PC-9 (cell line): ENCODE measurements at regions not wholly inside any gene's neighbourhood (a gene's known extent, or its start where the extent isn't known, plus 50 kb on each side); places are given as distances from the start of the nearest gene placed in this dataset.
A peak's percentile ranks its signal among the peaks of the same experiment; 100 is the strongest.

Experiments used
- BruUV-seq: library from RNA; stranded (reverse); fragments of 400-500 nt; replicated peaks from 2 replicates; lab custom pipeline; 2021; lab: Mats Ljungman, UMichigan
- CTCF ChIA-PET: fragments of 300-600 bp; sonication (Branson Sonifier 250); formaldehyde crosslinking; loops from one replicate; lab custom pipeline; 2022; ENCODE audit warnings: antibody characterized with exemption; lab: Charles Lee
- POLR2A ChIA-PET: fragments of 300-600 bp; sonication (Branson Sonifier 250); formaldehyde crosslinking; loops from one replicate; lab custom pipeline; 2022; ENCODE audit warnings: antibody characterized with exemption; ENCODE audit not compliant: unreplicated experiment; lab: Charles Lee
- DNase-seq, 2 experiments: peaks; one replicate each; pipeline versions ENCODE4 v3.0.0 to v3.0.0-alpha.2; 2015 to 2022; ENCODE audit warnings: mixed read lengths in 1 of 2
- H2AFZ ChIP-seq: fragments of 200-600 bp; sonication (generic); 2 replicates; pipeline ENCODE4 v1.8.1; 2017; ENCODE audit warnings: antibody characterized with exemption
- H3F3A ChIP-seq: fragments of 200-600 bp; sonication (generic); 2 replicates; pipeline ENCODE4 v1.8.1; 2017; ENCODE audit warnings: antibody characterized with exemption, mild to moderate bottlenecking, low read depth; ENCODE audit not compliant: insufficient read depth
- H3K27ac ChIP-seq: fragments of 200-600 bp; sonication (generic); 2 replicates; pipeline ENCODE4 v1.6.1; 2016; ENCODE audit warnings: mixed run types
- H3K27me3 ChIP-seq: fragments of 200-600 bp; sonication (generic); 2 replicates; pipeline ENCODE4 v1.6.1; 2016; ENCODE audit warnings: low read depth, mixed run types; ENCODE audit not compliant: insufficient read depth
- H3K36me3 ChIP-seq: fragments of 200-600 bp; sonication (generic); 2 replicates; pipeline ENCODE4 v1.6.1; 2016; ENCODE audit warnings: low read depth, mixed run types
- H3K4me1 ChIP-seq: fragments of 200-600 bp; sonication (generic); replicated peaks from 2 replicates; pipeline ENCODE4 v1.6.1; 2016; ENCODE audit warnings: mixed run types; ENCODE audit not compliant: insufficient read depth
- H3K4me2 ChIP-seq: fragments of 200-600 bp; sonication (generic); 2 replicates; pipeline ENCODE4 v1.6.1; 2017; ENCODE audit warnings: mixed run types
- H3K4me3 ChIP-seq: fragments of 200-600 bp; sonication (generic); 2 replicates; pipeline ENCODE4 v1.6.1; 2016; ENCODE audit warnings: mixed run types
- H3K79me2 ChIP-seq: fragments of 200-600 bp; sonication (generic); 2 replicates; pipeline ENCODE4 v1.6.1; 2017; ENCODE audit warnings: low read depth, mixed run types
- H3K9me2 ChIP-seq: fragments of 200-600 bp; sonication (generic); 2 replicates; pipeline ENCODE4 v1.8.1; 2017; ENCODE audit warnings: mild to moderate bottlenecking; ENCODE audit not compliant: insufficient read depth
- H3K9me3 ChIP-seq: fragments of 200-600 bp; sonication (generic); 2 replicates; pipeline ENCODE4 v1.8.1; 2016; ENCODE audit warnings: low read depth; ENCODE audit not compliant: insufficient read depth
- H4K20me1 ChIP-seq: fragments of 200-600 bp; sonication (generic); 2 replicates; pipeline ENCODE4 v1.8.1; 2017; ENCODE audit not compliant: insufficient read depth
- EZH2 ChIP-seq: fragments of 200-600 bp; sonication (generic); IDR thresholded peaks from 2 replicates; pipeline ENCODE4 v1.8.0; 2017; ENCODE audit warnings: antibody characterized with exemption, low read depth
- intact Hi-C: fragments of 100-400 bp; cut with micrococcal nuclease; formaldehyde crosslinking; loops from one replicate; pipeline ENCODE4 v1.10.0; 2022; ENCODE audit not compliant: unreplicated experiment
- TF ChIP-seq, protein P1 (sequence below): fragments of 200-600 bp; sonication (generic); conservative IDR thresholded peaks from 2 replicates; pipeline ENCODE4 v1.6.1; 2017; ENCODE audit warnings: mixed run types, antibody characterized with exemption, mild to moderate bottlenecking, moderate library complexity

DNA sequence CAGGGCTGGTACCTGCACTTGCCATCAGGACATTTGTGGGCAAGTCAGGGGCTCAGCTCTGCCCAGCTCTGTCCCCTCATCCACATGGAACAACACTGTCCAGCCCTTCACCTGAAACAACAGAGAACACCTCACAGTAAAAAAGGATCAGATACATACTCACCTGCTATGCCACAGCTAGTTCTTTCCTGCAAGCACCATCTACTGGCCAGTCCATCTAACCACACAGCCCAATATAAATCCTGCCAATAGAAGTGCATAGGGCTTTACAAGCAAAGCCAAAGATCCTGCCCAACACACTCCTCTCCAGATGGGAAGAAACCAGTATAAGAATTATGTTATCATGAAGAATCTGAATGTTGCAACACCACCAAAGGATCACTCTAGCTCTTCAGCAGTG lies 52.2 kb upstream of the GALNT13 start:
- no peak for DNase-seq
- H4K20me1 ChIP-seq: no peaks in the 10 kb centered on the region

More for the DNA sequence above, 52.2 kb upstream of the GALNT13 start:
- Histone ChIP-seq H3K9me2 (no peaks in the 10 kb centered on the region), H3K9me3 (no peaks in the 10 kb centered on the region), H3K79me2 (no peaks in the 10 kb centered on the region), H2AFZ (no peak overlapping the region), H3K27me3 (no peaks in the 10 kb centered on the region), H3K4me1 (no peaks in the 10 kb centered on the region), H3K4me3 (no peak overlapping the region), H3K27ac (no peak overlapping the region), H3K4me2 (no peak overlapping the region), H3K36me3 (no peaks in the 10 kb centered on the region), H3F3A (no peaks in the 10 kb centered on the region)
- ChIA-PET CTCF (no interaction called here), POLR2A (no interaction called here)
- BruUV-seq: no TSS peak
- TF ChIP-seq, protein P1, sequence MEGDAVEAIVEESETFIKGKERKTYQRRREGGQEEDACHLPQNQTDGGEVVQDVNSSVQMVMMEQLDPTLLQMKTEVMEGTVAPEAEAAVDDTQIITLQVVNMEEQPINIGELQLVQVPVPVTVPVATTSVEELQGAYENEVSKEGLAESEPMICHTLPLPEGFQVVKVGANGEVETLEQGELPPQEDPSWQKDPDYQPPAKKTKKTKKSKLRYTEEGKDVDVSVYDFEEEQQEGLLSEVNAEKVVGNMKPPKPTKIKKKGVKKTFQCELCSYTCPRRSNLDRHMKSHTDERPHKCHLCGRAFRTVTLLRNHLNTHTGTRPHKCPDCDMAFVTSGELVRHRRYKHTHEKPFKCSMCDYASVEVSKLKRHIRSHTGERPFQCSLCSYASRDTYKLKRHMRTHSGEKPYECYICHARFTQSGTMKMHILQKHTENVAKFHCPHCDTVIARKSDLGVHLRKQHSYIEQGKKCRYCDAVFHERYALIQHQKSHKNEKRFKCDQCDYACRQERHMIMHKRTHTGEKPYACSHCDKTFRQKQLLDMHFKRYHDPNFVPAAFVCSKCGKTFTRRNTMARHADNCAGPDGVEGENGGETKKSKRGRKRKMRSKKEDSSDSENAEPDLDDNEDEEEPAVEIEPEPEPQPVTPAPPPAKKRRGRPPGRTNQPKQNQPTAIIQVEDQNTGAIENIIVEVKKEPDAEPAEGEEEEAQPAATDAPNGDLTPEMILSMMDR: peak; percentile 37; the same call in 1 of the 2 replicates
- TF ChIP-seq EZH2: no peak
- intact Hi-C loops: no loop called here
